ENCODE measurements at regions not wholly inside any gene's neighbourhood (a gene's known extent, or its start where the extent isn't known, plus 50 kb on each side); places are given as distances from the start of the nearest gene placed in this dataset.

DNA sequence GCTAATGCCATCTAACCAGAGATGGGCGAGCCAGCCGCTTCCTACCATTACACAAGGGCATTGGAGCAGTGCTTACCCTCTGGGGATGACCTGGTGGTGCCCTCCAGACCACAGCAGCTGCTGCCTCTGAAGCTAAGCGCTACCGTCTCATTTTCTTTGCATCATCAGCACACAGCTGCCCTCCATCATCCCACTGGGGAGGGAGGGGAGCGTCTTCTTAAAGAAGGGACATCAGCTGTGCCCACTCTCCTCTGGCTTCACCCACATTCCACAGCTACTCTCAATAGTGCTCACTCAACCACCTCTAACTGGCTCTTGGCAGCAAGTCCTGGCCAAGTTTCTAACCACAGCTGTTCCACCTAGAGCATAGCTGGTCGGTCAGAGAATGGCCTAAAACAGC is 503.4 kb downstream of the NFIB start:
- Histone ChIP-seq H4K20me1 (ENCODE audit: insufficient read depth) (no peaks in the 10 kb centered on the region), H3K27ac (no peak overlapping the region), H3K9ac (no peak overlapping the region), H3K4me3 (IDR thresholded peaks at IDR 0.05; ENCODE audit: insufficient read depth, low read depth, low read length) (no peak overlapping the region), H3K36me3 (ENCODE audit: insufficient read depth) (no peaks in the 10 kb centered on the region), H3K4me1 (ENCODE audit: low read depth, poor library complexity, severe bottlenecking) (no peaks in the 10 kb centered on the region), H3K79me2 (ENCODE audit: insufficient read depth, low read depth) (no peaks in the 10 kb centered on the region), H2AFZ (ENCODE audit: low read depth) (no peak overlapping the region), H3K27me3 (ENCODE audit: insufficient read depth, low read depth) (no peaks in the 10 kb centered on the region), H3K4me2 (no peak overlapping the region)
- no peak for TF ChIP-seq CTCF (conservative IDR thresholded peaks at IDR 0.05; ENCODE audit: low read depth, low read length)

- no peaks in the 10 kb centered on the region for H3K79me2 ChIP-seq (ENCODE audit: insufficient read depth, low read depth)
- no peak for TF ChIP-seq CTCF (conservative IDR thresholded peaks at IDR 0.05; ENCODE audit: low read depth, low read length)
- H3K9ac ChIP-seq = no peak overlapping the region
- no peak overlapping the region for H3K4me2 ChIP-seq
- H2AFZ ChIP-seq (ENCODE audit: low read depth) = no peak overlapping the region
- no peak overlapping the region for H3K4me3 ChIP-seq (IDR thresholded peaks at IDR 0.05; ENCODE audit: insufficient read depth, low read depth, low read length)
- H3K27me3 ChIP-seq (ENCODE audit: insufficient read depth, low read depth) = no peaks in the 10 kb centered on the region
- no peak overlapping the region for H3K27ac ChIP-seq
- H4K20me1 ChIP-seq (ENCODE audit: insufficient read depth) = no peaks in the 10 kb centered on the region
- no peaks in the 10 kb centered on the region for H3K36me3 ChIP-seq (ENCODE audit: insufficient read depth)
- no peaks in the 10 kb centered on the region for H3K4me1 ChIP-seq (ENCODE audit: low read depth, poor library complexity, severe bottlenecking)
Observed at GRCh38 chr9:13809401-13809800, 504.5 kb downstream of the NFIB start.

GRCh38 chr9:13807118-13807517 is 506.8 kb downstream of the NFIB start:
- no peak overlapping the region for H2AFZ ChIP-seq (ENCODE audit: low read depth)
- H3K36me3 ChIP-seq (ENCODE audit: insufficient read depth) = no peaks in the 10 kb centered on the region
- TF ChIP-seq CTCF (conservative IDR thresholded peaks at IDR 0.05; ENCODE audit: low read depth, low read length) = no peak
- H3K4me2 ChIP-seq = no peak overlapping the region
- H3K27me3 ChIP-seq (ENCODE audit: insufficient read depth, low read depth) = no peaks in the 10 kb centered on the region
- H3K79me2 ChIP-seq (ENCODE audit: insufficient read depth, low read depth) = no peaks in the 10 kb centered on the region
- H4K20me1 ChIP-seq (ENCODE audit: insufficient read depth) = no peaks in the 10 kb centered on the region
- H3K27ac ChIP-seq = no peak overlapping the region
- no peaks in the 10 kb centered on the region for H3K4me1 ChIP-seq (ENCODE audit: low read depth, poor library complexity, severe bottlenecking)
- H3K4me3 ChIP-seq (IDR thresholded peaks at IDR 0.05; ENCODE audit: insufficient read depth, low read depth, low read length) = no peak overlapping the region
- H3K9ac ChIP-seq = no peak overlapping the region

DNA sequence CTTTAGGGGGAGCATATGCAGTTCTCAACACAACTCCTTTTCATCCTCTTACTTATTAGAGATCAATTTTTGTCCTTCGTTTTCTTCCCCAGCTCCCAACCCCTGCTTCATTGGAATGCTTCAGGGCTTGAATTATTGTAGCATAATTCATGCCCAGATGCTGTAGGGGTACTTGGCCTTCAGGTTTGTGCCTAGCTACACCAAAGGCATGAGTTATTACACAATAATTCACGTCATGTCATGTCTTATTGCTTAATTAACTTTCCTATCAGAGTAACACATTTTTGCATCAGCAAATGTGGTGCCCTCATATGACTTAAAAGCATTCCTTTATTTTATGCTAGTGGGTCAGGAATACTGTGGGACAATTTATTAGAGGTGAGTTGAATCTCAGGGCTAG is 507.2 kb downstream of the NFIB start:
- H3K4me3 ChIP-seq (IDR thresholded peaks at IDR 0.05; ENCODE audit: insufficient read depth, low read depth, low read length) = no peak overlapping the region
- TF ChIP-seq CTCF (conservative IDR thresholded peaks at IDR 0.05; ENCODE audit: low read depth, low read length) = no peak
- no peaks in the 10 kb centered on the region for H3K27me3 ChIP-seq (ENCODE audit: insufficient read depth, low read depth)
- H3K4me1 ChIP-seq (ENCODE audit: low read depth, poor library complexity, severe bottlenecking) = no peaks in the 10 kb centered on the region
- no peaks in the 10 kb centered on the region for H4K20me1 ChIP-seq (ENCODE audit: insufficient read depth)
- no peaks in the 10 kb centered on the region for H3K36me3 ChIP-seq (ENCODE audit: insufficient read depth)
- H3K79me2 ChIP-seq (ENCODE audit: insufficient read depth, low read depth) = no peaks in the 10 kb centered on the region
- no peak overlapping the region for H3K9ac ChIP-seq
- H3K4me2 ChIP-seq = no peak overlapping the region
- no peak overlapping the region for H3K27ac ChIP-seq
- no peak overlapping the region for H2AFZ ChIP-seq (ENCODE audit: low read depth)

GRCh38 chr9:13805546-13805945 is 508.4 kb downstream of the NFIB start:
- Histone ChIP-seq H3K4me2 (no peak overlapping the region), H4K20me1 (ENCODE audit: insufficient read depth) (no peaks in the 10 kb centered on the region), H3K36me3 (ENCODE audit: insufficient read depth) (no peaks in the 10 kb centered on the region), H3K79me2 (ENCODE audit: insufficient read depth, low read depth) (no peaks in the 10 kb centered on the region), H3K27me3 (ENCODE audit: insufficient read depth, low read depth) (no peaks in the 10 kb centered on the region), H3K9ac (no peak overlapping the region), H2AFZ (ENCODE audit: low read depth) (no peak overlapping the region), H3K4me3 (IDR thresholded peaks at IDR 0.05; ENCODE audit: insufficient read depth, low read depth, low read length) (no peak overlapping the region), H3K27ac (no peak overlapping the region), H3K4me1 (ENCODE audit: low read depth, poor library complexity, severe bottlenecking) (no peaks in the 10 kb centered on the region)
- no peak for TF ChIP-seq CTCF (conservative IDR thresholded peaks at IDR 0.05; ENCODE audit: low read depth, low read length)

Data from KMS-11 (cell line).